Dedifferentiated amniotic fluid mesenchymal stem cell (primary cell): ENCODE measurements at regions not wholly inside any gene's neighbourhood (a gene's known extent, or its start where the extent isn't known, plus 50 kb on each side); places are given as distances from the start of the nearest gene placed in this dataset.
"Not testable (repeated sequence)": the region's sequence is repeated elsewhere in the genome, so short reads cannot be mapped to it uniquely, and the experiment has no call there.

Experiments
- DNase-seq: peaks from one replicate; pipeline ENCODE4 v3.0.0-alpha.2; 2016; ENCODE audit errors: extremely low spot score

DNA sequence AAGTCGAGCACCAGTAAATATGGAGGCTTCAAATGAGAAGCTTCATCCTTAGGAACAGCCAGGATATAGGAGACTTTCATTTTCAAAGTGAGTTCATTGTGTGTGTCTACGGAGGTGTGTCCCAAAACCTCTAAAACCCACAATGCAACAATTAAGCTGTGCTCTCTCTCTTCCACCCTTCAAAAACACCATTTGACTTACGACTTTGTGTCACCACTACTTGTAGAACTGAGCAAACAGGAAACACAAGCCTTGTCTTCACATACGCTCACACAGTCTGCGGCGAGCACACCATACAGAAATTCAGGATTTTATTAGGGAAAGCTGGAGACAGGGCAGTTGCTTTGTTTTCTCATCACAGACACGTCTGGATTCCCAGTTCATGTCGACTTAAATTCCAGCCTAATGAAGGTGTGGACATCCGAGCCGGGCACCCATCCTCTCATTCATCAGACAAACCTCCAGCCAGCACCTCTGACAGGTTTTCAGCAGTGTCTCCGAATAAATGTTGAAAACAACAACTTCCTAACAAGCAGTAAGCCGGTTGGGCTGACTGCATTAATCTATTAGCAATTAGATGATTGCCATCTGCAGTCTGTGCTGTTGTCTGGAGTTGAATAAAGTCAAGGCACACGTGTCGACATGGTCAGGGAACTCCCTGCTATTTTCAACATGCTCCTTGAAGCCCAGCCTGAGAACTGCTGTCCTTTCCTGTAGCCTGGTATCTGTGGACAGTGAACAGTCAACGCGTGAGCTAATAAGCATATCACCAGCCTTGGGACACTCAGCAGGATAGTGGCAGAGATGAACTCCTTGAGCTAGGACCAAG is 1411.1 kb downstream of the BRD1 start:
- DNase-seq = no peak

DNA sequence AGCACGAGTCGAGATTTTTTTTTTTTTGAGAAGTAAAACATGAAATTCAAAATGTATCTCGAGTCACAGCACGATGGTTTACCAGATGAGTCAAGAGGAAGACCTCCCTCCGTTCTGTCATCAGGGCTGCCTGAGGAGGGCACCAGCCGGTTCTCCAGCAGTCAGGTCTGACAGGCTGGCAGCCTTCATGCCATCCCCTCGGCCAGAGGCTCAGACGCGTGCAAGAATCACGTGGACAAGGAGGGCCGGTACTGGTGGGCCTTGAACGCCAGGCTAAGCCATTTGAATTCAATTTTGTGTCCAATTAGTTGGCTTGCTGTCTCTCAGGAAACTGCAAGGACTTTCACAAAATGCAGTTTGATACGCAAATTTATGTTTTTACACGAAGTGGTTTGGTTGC is 1412.2 kb downstream of the BRD1 start:
- no peak for DNase-seq

DNA sequence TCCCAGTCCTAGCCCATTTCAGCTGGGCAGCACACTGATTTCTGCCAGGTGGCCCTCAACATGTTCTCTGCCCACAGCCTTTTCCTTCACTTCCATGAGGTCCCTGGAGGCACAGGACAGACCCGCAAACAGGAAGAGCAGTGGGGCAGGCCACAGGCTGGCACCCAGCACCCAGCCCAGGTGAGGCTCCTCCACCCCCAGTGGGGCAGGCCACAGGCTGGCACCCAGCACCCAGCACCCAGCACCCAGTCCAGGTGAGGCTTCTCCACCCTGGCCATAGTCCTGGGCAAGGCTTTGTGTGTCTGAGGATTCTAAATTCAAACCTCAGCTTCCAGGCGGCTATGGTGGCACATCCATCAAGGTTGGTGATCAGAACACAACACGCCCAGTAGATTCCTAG is 1413.0 kb downstream of the BRD1 start:
- no peak for DNase-seq

DNA sequence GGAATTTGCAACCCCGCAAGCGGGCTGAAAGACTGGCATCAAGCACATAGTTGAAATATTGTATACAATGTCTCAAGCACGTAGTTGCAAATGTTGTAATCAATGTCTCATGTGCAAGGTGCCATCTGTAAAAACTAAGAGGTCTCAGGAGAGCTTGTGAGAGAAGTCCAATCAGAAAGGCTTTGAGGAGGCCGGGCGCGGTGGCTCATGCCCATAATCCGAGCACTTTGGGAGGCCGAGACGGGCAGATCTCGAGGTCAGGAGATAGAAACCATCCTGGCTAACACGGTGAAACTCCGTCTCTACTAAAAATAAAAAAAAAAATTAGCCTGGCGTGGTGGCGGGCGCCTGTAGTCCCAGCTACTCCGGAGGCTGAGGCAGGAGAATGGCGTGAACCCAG is 1414.7 kb downstream of the BRD1 start:
- DNase-seq = not testable (repeated sequence)

DNA sequence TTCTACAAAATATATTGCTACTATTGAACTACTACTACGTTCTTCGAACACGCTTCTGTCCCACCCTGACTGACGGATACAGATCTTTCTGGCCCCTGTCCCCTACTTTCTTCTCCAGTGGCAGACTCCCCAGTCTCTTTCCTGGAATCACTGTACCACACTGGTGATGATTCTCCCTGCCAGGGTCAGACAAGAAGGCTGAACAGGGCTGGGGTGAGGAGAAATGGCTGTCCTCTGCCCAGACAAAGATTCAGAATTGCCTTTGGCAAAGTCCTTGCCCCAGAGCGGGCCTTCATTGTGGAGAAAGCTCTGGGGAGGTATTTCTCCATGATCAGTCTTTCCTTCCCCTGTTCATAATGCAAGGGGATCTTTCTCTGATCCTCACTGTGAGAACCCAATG is 1417.1 kb downstream of the BRD1 start:
- DNase-seq = no peak

DNA sequence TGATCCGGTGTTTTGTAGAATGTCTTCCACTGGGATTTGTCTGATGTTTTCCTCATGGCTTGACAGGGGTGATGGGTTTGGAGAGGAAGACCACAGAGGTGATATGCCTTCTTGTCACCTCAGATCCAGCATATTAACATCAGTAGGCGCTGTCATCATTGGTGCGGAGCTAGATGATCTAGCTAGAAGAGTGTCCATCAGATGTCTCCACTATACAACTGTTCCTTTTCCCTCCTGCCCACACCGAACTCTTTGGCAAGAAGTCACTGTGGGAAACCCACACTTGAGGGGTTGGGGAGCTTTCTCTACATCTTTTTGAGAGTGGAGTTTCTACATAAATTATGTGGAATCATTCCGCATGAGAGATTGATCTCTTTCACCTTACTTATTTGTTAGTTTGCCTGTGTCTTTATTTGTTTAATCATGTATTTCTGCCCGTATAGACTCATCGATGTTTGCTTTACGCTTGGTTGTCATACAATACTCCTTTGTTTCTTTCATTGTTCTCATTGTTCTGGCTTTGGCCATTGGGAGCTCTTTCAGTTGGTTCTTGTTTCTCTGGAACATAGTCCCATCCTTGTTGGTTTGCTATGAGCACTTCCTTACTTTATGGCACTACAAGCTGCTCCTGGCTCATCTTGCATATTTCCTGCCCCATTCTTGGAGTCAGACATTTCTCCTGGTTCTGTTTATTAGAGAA is 1420.3 kb downstream of the BRD1 start:
- no peak for DNase-seq

DNA sequence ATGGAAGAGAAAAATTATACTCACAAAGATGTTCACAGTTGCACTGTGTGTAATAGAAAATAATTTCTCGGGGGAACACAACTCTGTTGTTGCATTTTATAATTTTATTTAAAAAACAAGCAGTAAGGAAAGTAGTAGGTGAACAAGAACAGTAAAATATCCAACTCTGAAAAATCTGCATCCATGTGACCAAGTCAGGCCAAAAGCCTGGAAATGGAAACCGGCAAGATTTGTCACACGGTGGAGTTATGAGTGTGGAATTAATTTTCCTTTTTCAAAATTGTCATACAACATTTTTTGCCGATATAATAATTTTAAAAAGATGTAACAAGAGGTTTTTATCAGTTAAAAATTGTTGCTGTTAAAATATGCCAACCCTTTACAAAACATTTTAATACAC is 1421.5 kb downstream of the BRD1 start:
- DNase-seq = no peak

DNA sequence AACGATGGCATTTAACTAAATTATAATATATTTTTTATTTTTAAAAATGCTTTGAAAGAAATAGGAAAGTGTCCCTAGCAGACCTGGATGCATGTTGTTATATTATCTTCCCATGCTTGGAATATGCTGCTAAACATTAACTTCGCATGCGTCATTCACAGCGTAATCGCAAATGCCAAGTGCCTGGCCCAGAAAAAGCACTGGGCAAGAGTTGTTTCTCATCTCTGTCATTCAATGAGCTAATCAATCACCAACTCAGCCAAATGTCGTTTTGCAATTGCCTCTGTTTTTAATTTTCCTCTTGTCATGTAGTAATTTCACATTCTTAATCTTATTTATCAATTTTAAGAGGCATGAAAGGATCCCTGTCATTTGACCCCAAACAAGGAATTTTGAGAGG is 1421.9 kb downstream of the BRD1 start:
- no peak for DNase-seq

DNA sequence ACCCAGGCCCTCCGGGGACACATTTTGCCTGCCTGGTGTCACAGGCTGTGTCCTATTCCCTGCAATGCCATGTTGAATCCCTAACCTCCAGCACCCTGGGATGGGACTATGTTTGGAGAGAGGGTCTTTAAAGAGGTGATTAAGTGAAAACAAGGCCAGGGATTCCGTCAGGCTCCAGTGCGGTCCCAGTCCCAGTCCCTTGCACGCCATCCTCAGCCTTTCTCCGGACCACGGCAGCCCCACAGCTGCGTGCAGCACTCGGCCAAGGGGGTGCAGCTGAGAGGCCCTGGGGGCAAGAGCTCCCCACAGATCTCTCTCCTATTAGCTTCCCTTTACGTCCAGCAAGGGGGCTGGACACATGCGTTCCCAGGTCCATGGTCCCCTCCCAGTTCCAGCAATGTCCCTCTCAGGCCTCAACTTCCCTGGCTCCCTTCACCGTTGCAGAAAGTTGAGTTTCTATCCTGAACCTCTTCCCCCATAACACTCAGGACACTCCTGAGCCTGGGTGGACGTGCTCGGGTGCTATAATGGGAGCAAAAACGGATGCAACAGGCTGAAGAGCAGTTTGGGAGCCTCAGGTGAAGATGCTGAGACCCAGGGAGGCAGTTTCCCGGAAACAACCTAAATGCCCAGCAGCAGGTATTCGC is 1422.7 kb downstream of the BRD1 start:
- no peak for DNase-seq

DNA sequence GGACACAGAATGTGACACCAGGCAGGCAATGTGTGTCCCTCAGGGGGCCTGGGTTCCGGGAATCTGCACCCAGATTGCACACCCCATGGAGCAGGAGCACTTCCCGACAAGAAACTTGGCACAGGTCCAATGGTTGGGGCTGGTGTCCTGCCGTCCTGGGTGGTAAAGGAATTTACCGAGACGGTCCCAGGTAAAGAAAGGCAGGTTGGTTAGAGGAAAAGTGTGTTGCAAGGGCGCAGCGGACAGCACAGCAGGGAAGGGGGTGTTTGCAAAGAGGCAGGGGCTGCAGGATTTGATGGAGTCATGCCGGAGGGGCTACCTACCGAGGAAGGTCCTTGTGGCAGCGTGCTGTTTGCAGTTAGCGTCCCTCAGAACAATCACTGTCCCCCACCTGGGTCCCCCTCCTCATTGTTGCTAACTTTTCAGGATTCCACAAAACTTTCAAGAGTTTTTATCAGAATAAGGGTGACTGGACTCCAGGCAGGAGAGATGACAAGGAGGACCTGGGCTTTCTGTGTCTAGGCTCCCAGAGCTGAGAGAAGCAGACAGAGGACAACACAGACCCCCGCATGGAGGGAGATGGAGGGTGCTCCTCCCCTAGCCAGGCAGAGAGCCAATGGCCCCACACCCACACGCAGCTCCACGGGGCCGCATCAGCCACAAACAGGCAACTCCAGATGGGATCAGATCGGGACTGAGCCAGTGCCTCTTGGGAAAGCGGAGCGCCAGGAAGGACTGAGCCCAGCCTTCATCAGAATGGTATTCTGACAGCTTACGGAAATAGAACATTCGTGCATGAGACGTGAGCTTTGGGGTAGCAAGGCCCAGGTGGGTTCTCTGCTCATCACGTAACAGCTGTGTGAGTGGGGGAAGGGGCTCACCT is 1423.9 kb downstream of the BRD1 start:
- no peak for DNase-seq

DNA sequence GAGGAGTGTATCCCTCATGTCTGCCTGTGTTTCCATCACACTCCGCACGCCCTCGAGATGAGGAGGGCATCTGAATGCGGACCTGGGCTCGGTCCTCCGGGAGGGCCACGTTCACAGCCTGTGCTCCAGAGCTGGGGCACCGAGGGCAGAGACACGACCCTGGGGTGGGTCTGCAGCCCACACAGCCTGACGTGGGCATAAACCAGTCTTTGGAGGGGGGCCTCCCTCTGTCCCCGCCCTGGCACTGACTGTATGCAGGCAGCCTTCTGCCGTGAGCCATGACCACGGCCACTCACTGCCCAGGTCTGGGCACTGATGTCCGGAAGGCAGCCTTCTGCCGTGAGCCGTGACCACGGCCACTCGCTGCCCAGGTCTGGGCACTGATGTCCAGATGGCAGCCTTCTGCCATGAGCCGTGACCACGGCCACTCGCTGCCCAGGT is 1425.1 kb downstream of the BRD1 start:
- DNase-seq = no peak

DNA sequence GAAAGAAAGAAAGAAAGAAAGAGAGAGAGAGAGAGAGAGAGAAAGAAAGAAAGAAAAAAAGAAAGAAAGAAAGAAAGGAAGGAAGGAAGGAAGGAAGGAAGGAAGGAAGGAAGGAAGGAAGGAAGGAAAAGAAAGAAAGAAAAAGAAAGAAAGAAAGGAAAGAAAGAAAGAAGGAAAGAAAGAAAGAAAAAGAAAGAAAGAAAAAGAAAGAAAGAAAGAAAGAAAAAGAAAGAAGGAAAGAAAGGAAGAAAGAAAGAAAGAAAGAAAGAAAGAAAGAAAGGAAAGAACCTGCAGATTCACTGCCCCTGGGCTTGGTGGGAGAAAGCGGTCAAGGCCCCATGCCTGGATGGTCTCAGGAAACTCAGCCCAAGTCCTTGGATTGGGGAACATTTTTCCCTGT is 1426.2 kb downstream of the BRD1 start:
- DNase-seq = not testable (repeated sequence)

DNA sequence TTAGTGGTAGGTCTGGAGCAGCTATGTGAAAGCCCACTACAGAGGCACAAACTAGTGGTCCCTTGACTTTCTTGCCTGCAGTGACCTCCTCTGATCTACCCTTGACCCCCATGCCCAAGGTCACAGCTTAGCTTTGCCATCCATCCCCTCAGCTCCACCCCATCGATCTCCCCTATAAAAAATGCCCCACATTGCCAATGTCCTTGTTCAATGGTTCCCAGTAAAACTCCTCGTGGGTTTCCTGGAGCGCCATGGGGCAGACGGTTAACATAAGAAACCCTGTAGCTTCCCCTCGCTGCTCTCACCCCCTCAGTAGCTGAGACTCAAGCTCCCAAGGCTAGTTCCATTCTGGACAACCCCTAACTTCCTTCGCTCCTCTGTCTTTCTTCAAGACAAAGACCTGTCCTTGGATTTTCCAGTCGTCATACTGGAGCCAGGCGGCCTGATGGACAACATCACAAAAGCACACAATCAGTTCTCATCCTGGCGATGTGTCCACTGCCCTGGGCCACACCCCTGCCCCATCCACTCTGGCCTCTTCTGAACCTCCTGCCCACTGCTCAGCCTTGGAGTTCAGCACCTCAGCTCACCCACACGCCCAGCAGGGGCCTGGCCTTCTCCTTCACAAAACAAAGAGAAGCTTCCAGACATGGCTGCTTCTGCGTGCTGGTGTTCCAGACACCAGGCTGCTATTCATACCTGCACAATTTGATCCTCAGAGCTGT is 1429.3 kb downstream of the BRD1 start:
- DNase-seq = no peak

DNA sequence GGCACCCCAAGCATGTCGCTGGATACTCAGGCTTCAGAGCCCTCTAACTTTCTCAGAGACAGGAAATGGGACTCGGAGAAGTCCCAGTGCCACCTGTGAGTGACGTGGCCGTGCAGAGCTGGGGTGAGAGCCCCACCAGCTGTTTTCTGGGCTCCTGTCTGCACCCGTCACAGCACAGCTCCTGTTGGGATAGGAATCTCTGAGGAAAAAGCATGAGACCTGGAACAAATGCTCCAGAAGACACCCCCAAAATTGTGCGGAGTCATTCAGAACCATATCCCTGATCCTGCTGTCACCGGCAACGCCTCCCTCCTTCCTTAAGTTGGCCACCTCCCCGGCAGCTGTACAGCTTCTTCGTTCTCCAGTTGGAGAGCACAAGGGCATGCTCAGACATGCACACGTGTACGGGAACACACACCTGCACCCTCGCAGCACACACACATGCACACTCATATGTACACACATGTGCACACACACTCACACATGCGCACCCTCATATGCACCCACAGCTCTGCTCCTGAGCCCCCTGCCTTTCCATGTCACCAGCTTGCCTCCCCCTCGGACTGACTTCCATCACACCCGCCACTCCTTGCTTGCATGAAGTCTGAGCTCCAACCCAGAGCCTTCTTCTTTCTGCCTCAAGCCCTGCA is 1430.0 kb downstream of the BRD1 start:
- no peak for DNase-seq

DNA sequence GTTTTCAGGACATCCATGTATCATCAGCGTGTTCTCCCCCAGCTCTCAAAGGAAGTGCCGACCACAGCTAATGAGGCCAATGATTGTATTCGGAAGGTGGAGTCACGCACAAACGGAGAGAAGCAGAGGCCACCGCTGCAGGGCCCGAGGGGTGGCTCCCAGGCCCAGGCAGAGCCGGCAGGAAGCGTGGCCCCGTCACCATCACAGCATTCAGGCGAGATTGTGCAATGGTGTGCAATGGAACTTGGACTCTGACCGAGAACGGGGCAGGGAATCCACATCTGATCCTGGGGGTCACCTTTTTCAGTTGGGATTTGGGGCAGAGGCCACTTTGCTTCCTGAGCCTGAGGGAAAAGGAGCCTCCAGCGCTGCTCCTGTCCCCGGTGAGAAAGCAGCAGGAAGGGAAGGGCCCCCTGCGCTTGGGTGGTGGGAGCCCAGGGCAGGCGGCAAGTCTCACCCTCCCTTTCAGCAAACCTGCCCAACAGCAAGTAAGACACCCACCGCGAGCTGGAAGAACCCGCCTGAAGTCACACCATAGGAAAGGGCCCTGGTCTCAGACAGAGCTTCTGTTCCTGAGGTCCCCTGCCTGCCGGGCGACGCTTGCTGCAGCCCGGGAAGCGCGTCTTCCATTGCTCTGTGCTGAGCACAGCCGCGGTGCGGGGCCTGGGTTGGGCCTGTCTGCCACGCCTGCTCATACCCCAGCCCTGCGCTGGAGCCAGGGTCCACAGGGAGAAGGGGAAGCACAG is 1430.7 kb downstream of the BRD1 start:
- no peak for DNase-seq

DNA sequence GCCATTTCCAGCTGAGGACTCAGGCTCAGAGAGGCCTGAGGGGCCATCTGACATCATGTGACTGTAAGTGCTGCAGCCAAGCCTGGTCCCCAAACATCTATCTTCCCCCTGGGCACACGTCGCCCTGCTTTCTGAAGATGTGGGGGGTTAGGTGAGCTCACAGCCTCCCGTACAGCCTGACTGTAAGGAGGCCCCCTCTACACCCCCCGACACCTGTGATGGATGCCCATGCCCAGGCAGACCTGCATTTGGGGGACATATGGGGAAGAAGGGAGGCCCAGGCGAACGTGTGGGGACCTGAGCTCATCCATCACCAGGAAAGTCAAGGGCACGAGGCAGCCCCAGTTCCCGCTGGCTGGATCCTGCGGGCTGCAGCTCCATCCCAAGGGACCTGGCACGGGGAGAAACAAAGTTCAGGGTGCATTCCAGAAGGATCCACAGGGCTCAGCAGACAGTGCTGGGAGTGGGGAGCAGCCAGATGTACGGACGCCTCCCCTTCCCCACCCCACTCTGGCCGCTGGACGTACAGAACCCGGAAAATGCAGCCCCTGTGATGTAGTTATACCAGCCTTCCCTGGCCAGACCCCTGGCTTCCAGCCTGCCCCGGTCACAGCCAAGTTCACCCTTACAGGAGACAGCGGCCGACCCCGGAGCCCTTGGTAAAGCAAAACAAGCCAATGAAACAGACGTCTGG is 1431.4 kb downstream of the BRD1 start:
- no peak for DNase-seq

DNA sequence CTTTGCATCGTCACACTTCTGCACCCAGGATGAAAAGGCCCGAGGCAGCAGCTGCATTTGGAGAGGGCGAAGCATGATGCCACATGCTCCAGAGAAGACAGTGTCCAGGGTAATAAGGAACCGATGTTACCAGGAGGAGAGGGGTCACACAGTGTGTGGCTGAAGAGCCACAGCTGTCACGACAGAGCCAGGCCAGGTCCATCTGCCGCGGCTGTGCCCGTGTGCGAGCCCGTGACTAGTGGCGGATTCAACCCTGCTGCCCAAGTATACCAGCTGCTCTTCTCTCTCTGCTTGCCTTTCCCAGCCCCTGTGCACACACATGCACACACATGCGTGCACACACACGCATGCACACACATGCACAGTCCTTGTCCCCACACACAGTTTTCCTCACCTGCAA is 1432.5 kb downstream of the BRD1 start:
- no peak for DNase-seq

DNA sequence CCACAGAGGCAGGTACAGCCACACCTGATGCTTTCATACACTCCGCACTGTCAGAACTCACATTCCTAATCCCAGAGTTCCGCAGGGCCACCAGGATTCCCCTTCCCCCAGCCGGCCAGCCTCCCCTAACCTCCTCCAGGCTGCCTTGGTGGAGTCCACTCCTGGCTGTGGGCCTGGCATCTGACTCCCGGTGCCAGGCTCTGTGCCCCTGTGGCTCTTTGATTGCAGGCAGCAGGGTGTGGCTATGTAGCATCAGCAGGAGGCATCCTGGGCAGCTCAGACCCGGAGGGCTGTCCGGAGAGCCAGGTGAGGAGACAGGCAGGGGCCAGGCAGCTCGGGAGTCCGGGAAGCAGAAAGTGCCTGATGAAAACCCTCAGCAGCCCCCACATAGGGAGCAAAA is 1432.9 kb downstream of the BRD1 start:
- DNase-seq = no peak

DNA sequence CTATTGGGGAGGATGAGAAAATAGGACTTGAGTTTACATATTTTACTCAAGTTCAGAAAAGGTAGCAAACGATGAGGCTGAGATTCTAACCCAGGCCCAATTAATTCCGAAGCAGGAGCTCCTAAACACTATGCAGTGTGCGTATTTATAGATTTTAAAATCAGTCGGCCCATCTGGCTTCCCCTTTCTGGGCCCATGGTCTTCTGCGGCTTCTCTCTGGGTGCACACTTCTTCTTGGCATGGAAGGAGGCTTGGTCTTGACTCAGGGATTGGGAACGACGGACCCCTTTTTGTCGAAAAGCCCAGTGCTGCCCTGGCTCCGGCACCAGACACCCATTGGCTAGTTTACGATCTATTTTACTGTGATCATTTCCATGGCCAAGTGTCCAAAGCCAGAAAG is 1433.8 kb downstream of the BRD1 start:
- no peak for DNase-seq

DNA sequence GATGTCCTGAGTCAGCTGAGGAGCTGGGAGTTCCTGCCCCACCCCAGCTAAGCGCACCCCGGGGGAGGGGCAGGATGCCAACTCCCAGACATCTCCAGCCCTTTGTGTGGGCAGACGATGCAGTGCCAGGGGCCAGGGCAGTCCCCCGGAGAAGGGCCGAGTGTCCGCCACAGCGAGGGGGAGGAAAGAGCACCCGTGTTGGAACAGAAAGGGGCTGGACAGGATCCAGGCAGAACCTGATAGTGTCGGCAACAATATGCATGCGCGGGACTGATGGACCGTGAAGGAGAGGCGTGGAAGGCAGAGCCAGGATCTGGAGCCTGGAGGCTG is 1434.7 kb downstream of the BRD1 start:
- DNase-seq = no peak
